ENCODE measurements at regions not wholly inside any gene's neighbourhood (a gene's known extent, or its start where the extent isn't known, plus 50 kb on each side); places are given as distances from the start of the nearest gene placed in this dataset.

GRCh38 chr13:87779426-87779825 is 108.3 kb downstream of the SLITRK5 start:
- no peaks in the 10 kb centered on the region for H3K4me1 ChIP-seq
- H3K4me3 ChIP-seq: no peak overlapping the region
- no peaks in the 10 kb centered on the region for H3K27me3 ChIP-seq
- H3K27ac ChIP-seq: no peak overlapping the region
- DNase-seq (ENCODE audit: low spot score in 2 of 2): no peak
- H3K36me3 ChIP-seq: no peaks in the 10 kb centered on the region
- intact Hi-C loops (cut with DNase I; ENCODE audit: low total_unique reads): no loop called here
- TF ChIP-seq POLR2AphosphoS5 (IDR thresholded peaks at IDR 0.05): no peak
- no peak for TF ChIP-seq POLR2A (IDR thresholded peaks at IDR 0.05)
- H3K9me3 ChIP-seq: no peaks in the 10 kb centered on the region

GRCh38 chr13:87783366-87783765 is 112.2 kb downstream of the SLITRK5 start:
- DNase-seq (ENCODE audit: low spot score in 2 of 2): no peak
- Histone ChIP-seq H3K9me3 (no peaks in the 10 kb centered on the region), H3K4me1 (no peaks in the 10 kb centered on the region), H3K27me3 (no peaks in the 10 kb centered on the region), H3K36me3 (no peaks in the 10 kb centered on the region), H3K27ac (no peak overlapping the region), H3K4me3 (no peak overlapping the region)
- no peak for TF ChIP-seq POLR2AphosphoS5 (IDR thresholded peaks at IDR 0.05)
- TF ChIP-seq, protein P1, sequence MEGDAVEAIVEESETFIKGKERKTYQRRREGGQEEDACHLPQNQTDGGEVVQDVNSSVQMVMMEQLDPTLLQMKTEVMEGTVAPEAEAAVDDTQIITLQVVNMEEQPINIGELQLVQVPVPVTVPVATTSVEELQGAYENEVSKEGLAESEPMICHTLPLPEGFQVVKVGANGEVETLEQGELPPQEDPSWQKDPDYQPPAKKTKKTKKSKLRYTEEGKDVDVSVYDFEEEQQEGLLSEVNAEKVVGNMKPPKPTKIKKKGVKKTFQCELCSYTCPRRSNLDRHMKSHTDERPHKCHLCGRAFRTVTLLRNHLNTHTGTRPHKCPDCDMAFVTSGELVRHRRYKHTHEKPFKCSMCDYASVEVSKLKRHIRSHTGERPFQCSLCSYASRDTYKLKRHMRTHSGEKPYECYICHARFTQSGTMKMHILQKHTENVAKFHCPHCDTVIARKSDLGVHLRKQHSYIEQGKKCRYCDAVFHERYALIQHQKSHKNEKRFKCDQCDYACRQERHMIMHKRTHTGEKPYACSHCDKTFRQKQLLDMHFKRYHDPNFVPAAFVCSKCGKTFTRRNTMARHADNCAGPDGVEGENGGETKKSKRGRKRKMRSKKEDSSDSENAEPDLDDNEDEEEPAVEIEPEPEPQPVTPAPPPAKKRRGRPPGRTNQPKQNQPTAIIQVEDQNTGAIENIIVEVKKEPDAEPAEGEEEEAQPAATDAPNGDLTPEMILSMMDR (IDR thresholded peaks at IDR 0.05): no peak
- no peak for TF ChIP-seq POLR2A (IDR thresholded peaks at IDR 0.05)
- intact Hi-C loops (cut with DNase I; ENCODE audit: low total_unique reads): no loop called here

DNA sequence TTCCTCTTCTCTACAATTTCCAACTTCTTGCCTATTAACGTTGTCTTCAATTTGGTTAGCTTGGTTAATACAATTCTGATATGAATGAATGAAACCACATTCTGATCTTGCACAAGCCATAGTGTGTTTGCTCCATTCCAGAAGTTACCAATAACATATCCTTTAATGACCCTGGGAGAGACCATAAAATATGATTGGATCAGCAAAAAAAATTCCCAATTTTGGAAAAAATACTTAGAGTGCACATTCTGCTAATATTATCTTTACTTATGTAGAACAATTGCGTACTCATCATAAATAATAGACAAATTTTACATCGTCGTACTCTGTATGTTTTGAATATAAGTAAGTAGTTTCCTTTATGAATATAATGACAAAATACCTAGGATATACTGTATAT is 117.2 kb downstream of the SLITRK5 start:
- intact Hi-C loops (cut with DNase I; ENCODE audit: low total_unique reads): no loop called here
- peaks cover 0 to 4% of the 10 kb centered on the region in 2 donors for H3K9me3 ChIP-seq
- no peak overlapping the region for H3K27ac ChIP-seq
- no peak for TF ChIP-seq POLR2A (IDR thresholded peaks at IDR 0.05)
- no peak for TF ChIP-seq POLR2AphosphoS5 (IDR thresholded peaks at IDR 0.05)
- TF ChIP-seq, protein P1 (IDR thresholded peaks at IDR 0.05): no peak
- H3K36me3 ChIP-seq: no peaks in the 10 kb centered on the region
- DNase-seq (ENCODE audit: low spot score in 2 of 2): no peak
- no peaks in the 10 kb centered on the region for H3K4me1 ChIP-seq
- H3K27me3 ChIP-seq: no peaks in the 10 kb centered on the region
- no peak overlapping the region for H3K4me3 ChIP-seq

GRCh38 chr13:87792878-87793277 is 121.7 kb downstream of the SLITRK5 start:
- H3K4me1 ChIP-seq: no peaks in the 10 kb centered on the region
- intact Hi-C loops (cut with DNase I; ENCODE audit: low total_unique reads): no loop called here
- H3K27ac ChIP-seq: no peak overlapping the region
- no peak overlapping the region for H3K4me3 ChIP-seq
- H3K27me3 ChIP-seq: no peaks in the 10 kb centered on the region
- TF ChIP-seq POLR2A (IDR thresholded peaks at IDR 0.05): no peak
- TF ChIP-seq, protein P1 (IDR thresholded peaks at IDR 0.05): no peak
- TF ChIP-seq POLR2AphosphoS5 (IDR thresholded peaks at IDR 0.05): no peak
- peaks cover 0 to 4% of the 10 kb centered on the region in 2 donors for H3K9me3 ChIP-seq
- no peaks in the 10 kb centered on the region for H3K36me3 ChIP-seq
- DNase-seq (ENCODE audit: low spot score in 2 of 2): no peak

GRCh38 chr13:87798536-87798935 is 127.4 kb downstream of the SLITRK5 start:
- TF ChIP-seq, protein P1 (IDR thresholded peaks at IDR 0.05): no peak
- no peak for TF ChIP-seq POLR2AphosphoS5 (IDR thresholded peaks at IDR 0.05)
- no peak for TF ChIP-seq POLR2A (IDR thresholded peaks at IDR 0.05)
- no peaks in the 10 kb centered on the region for H3K27me3 ChIP-seq
- H3K36me3 ChIP-seq: no peaks in the 10 kb centered on the region
- no peak overlapping the region for H3K27ac ChIP-seq
- H3K4me1 ChIP-seq: no peaks in the 10 kb centered on the region
- H3K4me3 ChIP-seq: no peak overlapping the region
- no peaks in the 10 kb centered on the region for H3K9me3 ChIP-seq
- DNase-seq (ENCODE audit: low spot score in 2 of 2): no peak
- intact Hi-C loops (cut with DNase I; ENCODE audit: low total_unique reads): no loop called here

DNA sequence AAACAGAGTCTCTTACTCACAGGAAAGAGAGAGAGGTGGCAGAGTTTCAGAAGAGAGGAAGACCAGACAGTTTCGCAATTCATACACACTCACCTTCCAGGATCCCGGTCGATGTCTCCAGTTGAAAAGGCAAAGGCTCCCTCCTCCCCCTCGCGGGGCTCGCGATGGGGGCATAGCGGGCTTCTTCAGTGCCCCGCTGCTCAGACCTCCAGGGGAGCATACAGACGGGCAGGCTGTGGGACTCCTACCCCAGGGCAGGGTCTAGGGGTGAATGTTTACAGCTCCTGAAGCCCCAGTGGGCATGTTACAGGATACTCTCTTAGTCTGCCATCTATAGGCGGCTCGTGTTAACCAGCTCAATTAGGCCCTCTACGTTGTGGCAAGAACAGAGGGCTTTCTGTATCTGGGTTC is 139.2 kb downstream of the SLITRK5 start:
- H3K9me3 ChIP-seq: no peaks in the 10 kb centered on the region
- intact Hi-C loops (cut with DNase I; ENCODE audit: low total_unique reads): no loop called here
- H3K4me3 ChIP-seq: no peak overlapping the region
- H3K36me3 ChIP-seq: no peaks in the 10 kb centered on the region
- H3K4me1 ChIP-seq: no peaks in the 10 kb centered on the region
- no peak for DNase-seq (ENCODE audit: low spot score in 2 of 2)
- no peak overlapping the region for H3K27ac ChIP-seq
- no peaks in the 10 kb centered on the region for H3K27me3 ChIP-seq
- TF ChIP-seq, protein P1 (IDR thresholded peaks at IDR 0.05): no peak
- TF ChIP-seq POLR2A (IDR thresholded peaks at IDR 0.05) (no peak), POLR2AphosphoS5 (IDR thresholded peaks at IDR 0.05) (no peak)
